ENCODE measurements at regions not wholly inside any gene's neighbourhood (a gene's known extent, or its start where the extent isn't known, plus 50 kb on each side); places are given as distances from the start of the nearest gene placed in this dataset.

GRCh38 chr13:74306496-74306895, 172.3 kb upstream of the KLF12 start:
- TF ChIP-seq GATA1 (IDR thresholded peaks at IDR 0.05; ENCODE audit: low read depth, low read length) (no peak), POLR2A (IDR thresholded peaks at IDR 0.05; ENCODE audit: low read length) (no peak)
- no peak for DNase-seq

GRCh38 chr13:74305876-74306275, 171.7 kb upstream of the KLF12 start:
- no peak for DNase-seq
- TF ChIP-seq POLR2A (IDR thresholded peaks at IDR 0.05; ENCODE audit: low read length): no peak
- TF ChIP-seq GATA1 (IDR thresholded peaks at IDR 0.05; ENCODE audit: low read depth, low read length): no peak

GRCh38 chr13:74301258-74301935, 167.2 kb upstream of the KLF12 start:
- DNase-seq: no peak
- TF ChIP-seq POLR2A (IDR thresholded peaks at IDR 0.05; ENCODE audit: low read length) (no peak), GATA1 (IDR thresholded peaks at IDR 0.05; ENCODE audit: low read depth, low read length) (no peak)

GRCh38 chr13:74300162-74300561, 166.0 kb upstream of the KLF12 start:
- no peak for DNase-seq
- no peak for TF ChIP-seq GATA1 (IDR thresholded peaks at IDR 0.05; ENCODE audit: low read depth, low read length)
- TF ChIP-seq POLR2A (IDR thresholded peaks at IDR 0.05; ENCODE audit: low read length): no peak

GRCh38 chr13:74299721-74300120, 165.5 kb upstream of the KLF12 start:
- DNase-seq: no peak
- TF ChIP-seq GATA1 (IDR thresholded peaks at IDR 0.05; ENCODE audit: low read depth, low read length) (no peak), POLR2A (IDR thresholded peaks at IDR 0.05; ENCODE audit: low read length) (no peak)

- no peak for DNase-seq
- no peak for TF ChIP-seq POLR2A (IDR thresholded peaks at IDR 0.05; ENCODE audit: low read length)
- TF ChIP-seq GATA1 (IDR thresholded peaks at IDR 0.05; ENCODE audit: low read depth, low read length): no peak
Measured at GRCh38 chr13:74298923-74299322, 164.7 kb upstream of the KLF12 start.

- DNase-seq: no peak
- TF ChIP-seq POLR2A (IDR thresholded peaks at IDR 0.05; ENCODE audit: low read length) (no peak), GATA1 (IDR thresholded peaks at IDR 0.05; ENCODE audit: low read depth, low read length) (no peak)
Measured at GRCh38 chr13:74289861-74290773, 155.9 kb upstream of the KLF12 start.

DNA sequence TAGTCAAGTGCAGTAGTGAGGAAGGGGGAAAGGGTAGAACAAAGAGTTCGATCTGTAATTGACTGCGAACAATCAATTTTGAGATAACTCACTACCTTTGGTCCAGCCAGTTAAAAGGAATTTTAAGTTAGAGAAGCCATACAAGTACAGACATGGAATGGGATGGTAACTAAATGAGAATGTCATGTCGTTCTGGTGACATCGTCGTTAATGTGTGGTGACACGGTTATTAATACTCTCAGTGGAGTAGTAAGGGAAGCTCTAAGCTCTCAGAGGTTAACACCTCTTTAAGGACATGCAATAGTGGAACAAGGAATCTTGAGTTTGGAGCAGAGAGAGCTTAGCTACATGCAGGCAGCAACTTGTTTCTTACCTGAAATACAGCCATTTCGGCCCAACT, 154.9 kb upstream of the KLF12 start:
- DNase-seq: no peak
- TF ChIP-seq GATA1 (IDR thresholded peaks at IDR 0.05; ENCODE audit: low read depth, low read length) (no peak), POLR2A (IDR thresholded peaks at IDR 0.05; ENCODE audit: low read length) (no peak)

DNA sequence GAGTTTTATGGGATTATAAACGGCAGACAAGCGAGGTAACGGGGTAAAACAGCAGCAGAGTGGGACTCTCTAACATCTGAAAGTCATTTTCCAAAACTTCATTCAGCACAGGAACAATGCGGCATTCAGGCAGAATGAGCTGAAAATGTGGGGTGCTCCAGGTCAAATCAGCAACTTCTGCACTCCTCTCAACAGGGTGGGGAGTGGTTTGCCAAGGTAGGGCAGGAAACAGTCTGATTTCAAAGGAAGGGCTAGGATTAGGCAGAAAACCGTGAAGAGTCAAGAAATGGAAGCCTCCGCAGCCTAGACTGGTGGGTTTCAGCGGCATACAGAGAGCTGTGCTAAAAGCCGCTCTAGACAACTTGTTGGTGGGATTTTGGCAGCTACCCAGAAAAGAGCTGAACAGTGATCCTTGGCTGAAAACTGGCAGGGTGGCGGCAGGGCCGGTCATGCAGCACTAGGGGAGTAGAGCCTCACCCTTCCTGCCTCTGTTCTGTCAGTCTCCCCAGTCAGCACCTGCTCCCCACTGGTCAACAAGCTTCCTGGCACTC, 154.2 kb upstream of the KLF12 start:
- no peak for TF ChIP-seq POLR2A (IDR thresholded peaks at IDR 0.05; ENCODE audit: low read length)
- TF ChIP-seq GATA1 (IDR thresholded peaks at IDR 0.05; ENCODE audit: low read depth, low read length): no peak
- DNase-seq: no peak

DNA sequence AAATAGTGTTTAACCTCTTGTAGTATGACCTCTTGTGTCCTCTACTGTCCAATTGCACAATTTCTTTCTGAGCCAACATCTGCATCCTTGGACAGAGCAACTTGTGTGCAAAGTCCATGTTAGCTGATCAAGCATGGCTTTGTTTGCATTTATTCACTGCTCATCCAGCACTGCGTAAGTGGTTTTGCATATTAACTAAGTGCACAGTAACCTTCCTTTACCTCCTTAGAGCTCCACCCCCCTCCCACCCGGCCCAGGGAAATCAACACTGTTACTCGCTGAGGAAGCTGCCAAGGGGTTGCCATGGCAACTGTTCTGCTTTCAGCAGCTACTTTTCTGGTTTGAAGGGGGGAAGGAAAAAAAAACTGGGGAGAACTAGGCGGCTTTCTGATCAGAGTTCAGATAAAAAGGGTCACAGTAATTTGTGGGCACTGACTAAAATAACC, 153.5 kb upstream of the KLF12 start:
- no peak for DNase-seq
- TF ChIP-seq POLR2A (IDR thresholded peaks at IDR 0.05; ENCODE audit: low read length) (no peak), GATA1 (IDR thresholded peaks at IDR 0.05; ENCODE audit: low read depth, low read length) (no peak)

DNA sequence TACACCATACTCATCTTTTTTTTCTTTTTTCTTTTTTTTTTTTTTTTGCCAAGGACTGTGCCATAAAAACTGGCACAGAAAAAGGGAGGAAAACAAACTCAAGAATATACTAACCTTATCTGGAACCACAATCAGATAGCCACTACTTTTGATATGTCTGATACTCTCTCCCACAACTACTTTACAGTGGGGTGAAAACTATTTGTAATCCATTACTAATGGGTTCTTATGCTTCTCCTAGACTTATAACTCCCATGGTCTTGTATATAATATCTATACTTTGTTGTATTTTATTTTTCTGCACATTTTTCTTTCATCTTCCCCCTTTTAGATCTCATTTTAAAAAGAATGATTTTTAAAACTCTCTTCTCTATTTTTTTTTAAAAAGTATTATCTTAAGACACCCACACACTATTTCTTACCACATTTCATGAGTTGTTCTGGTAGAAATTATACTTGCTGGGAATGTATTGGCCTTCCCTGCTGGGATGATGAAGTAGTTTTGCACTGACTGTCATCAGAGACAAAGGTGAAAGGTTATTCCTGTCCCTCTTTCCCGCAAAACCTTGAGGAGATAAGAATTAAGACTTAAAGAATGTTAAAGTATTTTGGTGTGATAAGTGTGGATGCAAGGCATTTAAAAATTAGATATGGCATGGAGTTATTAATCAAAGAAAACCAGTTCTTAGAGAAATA, 146.7 kb upstream of the KLF12 start:
- no peak for TF ChIP-seq GATA1 (IDR thresholded peaks at IDR 0.05; ENCODE audit: low read depth, low read length)
- no peak for TF ChIP-seq POLR2A (IDR thresholded peaks at IDR 0.05; ENCODE audit: low read length)
- no peak for DNase-seq

- no peak for TF ChIP-seq POLR2A (IDR thresholded peaks at IDR 0.05; ENCODE audit: low read length)
- no peak for TF ChIP-seq GATA1 (IDR thresholded peaks at IDR 0.05; ENCODE audit: low read depth, low read length)
- no peak for DNase-seq
Measured at GRCh38 chr13:74280093-74280794, 146.0 kb upstream of the KLF12 start.

DNA sequence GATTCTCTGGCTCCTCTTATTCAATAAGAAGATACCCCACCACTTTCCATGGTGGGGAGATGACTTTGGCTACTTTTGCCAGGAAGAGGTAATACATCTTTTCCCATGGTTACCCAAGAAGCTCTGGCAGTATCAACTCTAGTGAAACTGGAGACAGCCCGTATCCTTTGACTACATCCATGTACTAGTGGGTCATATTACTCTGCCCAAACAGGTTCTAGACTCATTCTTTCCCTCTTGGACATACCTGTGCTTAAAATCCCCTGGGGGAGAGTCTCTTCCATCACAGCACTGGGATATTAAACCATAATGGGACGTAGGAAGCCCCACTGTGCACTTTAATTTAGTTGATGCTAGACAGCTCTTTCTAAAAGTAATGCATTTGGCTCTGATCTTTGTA, 144.7 kb upstream of the KLF12 start:
- TF ChIP-seq POLR2A (IDR thresholded peaks at IDR 0.05; ENCODE audit: low read length) (no peak), GATA1 (IDR thresholded peaks at IDR 0.05; ENCODE audit: low read depth, low read length) (no peak)
- no peak for DNase-seq

Data from erythroblast (primary cell).